ENCODE measurements at regions not wholly inside any gene's neighbourhood (a gene's known extent, or its start where the extent isn't known, plus 50 kb on each side); places are given as distances from the start of the nearest gene placed in this dataset.

GRCh38 chr10:43749145-43749576 is 100.5 kb upstream of the ZNF32 start:
- no peak for TF ChIP-seq EZH2phosphoT487 (IDR thresholded peaks at IDR 0.05; ENCODE audit: borderline replicate concordance)
- no peak for TF ChIP-seq CTCF (conservative IDR thresholded peaks at IDR 0.05; ENCODE audit: low read length)
- Histone ChIP-seq H2AFZ (ENCODE audit: low read length) (no peak overlapping the region), H3K4me2 (ENCODE audit: low read depth, low read length, poor library complexity, severe bottlenecking) (no peak overlapping the region), H3K4me3 (ENCODE audit: low read length, poor library complexity, severe bottlenecking) (no peak overlapping the region), H3K9me3 (ENCODE audit: insufficient read depth, low read depth, low read length) (no peaks in the 10 kb centered on the region), H3K79me2 (ENCODE audit: insufficient read depth, low read length) (no peaks in the 10 kb centered on the region), H3K9ac (ENCODE audit: low read depth, low read length, poor library complexity, severe bottlenecking) (no peak overlapping the region), H3K27me3 (ENCODE audit: insufficient read depth, low read length, poor library complexity, severe bottlenecking) (no peaks in the 10 kb centered on the region), H3K9me2 (replicated peaks; ENCODE audit: low read depth, low read length) (no peaks in the 10 kb centered on the region), H3K36me3 (ENCODE audit: insufficient read depth, low read length) (no peaks in the 10 kb centered on the region), H3F3A (ENCODE audit: low read depth) (no peaks in the 10 kb centered on the region), H4K20me1 (ENCODE audit: insufficient read depth, low read length, poor library complexity, severe bottlenecking) (no peaks in the 10 kb centered on the region), H3K4me1 (ENCODE audit: insufficient read depth, low read length, poor library complexity, severe bottlenecking) (peaks cover 14% of the 10 kb centered on the region)

GRCh38 chr10:43748560-43748959 is 99.9 kb upstream of the ZNF32 start:
- Histone ChIP-seq H3K9ac (ENCODE audit: low read depth, low read length, poor library complexity, severe bottlenecking) (no peak overlapping the region), H2AFZ (ENCODE audit: low read length) (no peak overlapping the region), H3K9me3 (ENCODE audit: insufficient read depth, low read depth, low read length) (no peaks in the 10 kb centered on the region), H4K20me1 (ENCODE audit: insufficient read depth, low read length, poor library complexity, severe bottlenecking) (no peaks in the 10 kb centered on the region), H3K9me2 (replicated peaks; ENCODE audit: low read depth, low read length) (no peaks in the 10 kb centered on the region), H3K79me2 (ENCODE audit: insufficient read depth, low read length) (no peaks in the 10 kb centered on the region), H3K4me2 (ENCODE audit: low read depth, low read length, poor library complexity, severe bottlenecking) (no peak overlapping the region), H3K4me3 (ENCODE audit: low read length, poor library complexity, severe bottlenecking) (no peak overlapping the region), H3F3A (ENCODE audit: low read depth) (no peaks in the 10 kb centered on the region), H3K27me3 (ENCODE audit: insufficient read depth, low read length, poor library complexity, severe bottlenecking) (no peaks in the 10 kb centered on the region), H3K4me1 (ENCODE audit: insufficient read depth, low read length, poor library complexity, severe bottlenecking) (peaks cover 16% of the 10 kb centered on the region), H3K36me3 (ENCODE audit: insufficient read depth, low read length) (no peaks in the 10 kb centered on the region)
- no peak for TF ChIP-seq CTCF (conservative IDR thresholded peaks at IDR 0.05; ENCODE audit: low read length)
- TF ChIP-seq EZH2phosphoT487 (IDR thresholded peaks at IDR 0.05; ENCODE audit: borderline replicate concordance): no peak

- Histone ChIP-seq H3K27me3 (ENCODE audit: insufficient read depth, low read length, poor library complexity, severe bottlenecking) (no peaks in the 10 kb centered on the region), H3K9me2 (replicated peaks; ENCODE audit: low read depth, low read length) (no peaks in the 10 kb centered on the region), H3K4me3 (ENCODE audit: low read length, poor library complexity, severe bottlenecking) (no peak overlapping the region), H3K79me2 (ENCODE audit: insufficient read depth, low read length) (no peaks in the 10 kb centered on the region), H3K9ac (ENCODE audit: low read depth, low read length, poor library complexity, severe bottlenecking) (no peak overlapping the region), H3K4me1 (ENCODE audit: insufficient read depth, low read length, poor library complexity, severe bottlenecking) (peaks cover 30% of the 10 kb centered on the region), H4K20me1 (ENCODE audit: insufficient read depth, low read length, poor library complexity, severe bottlenecking) (no peaks in the 10 kb centered on the region), H3F3A (ENCODE audit: low read depth) (no peaks in the 10 kb centered on the region), H3K9me3 (ENCODE audit: insufficient read depth, low read depth, low read length) (no peaks in the 10 kb centered on the region), H3K36me3 (ENCODE audit: insufficient read depth, low read length) (no peaks in the 10 kb centered on the region), H2AFZ (ENCODE audit: low read length) (no peak overlapping the region), H3K4me2 (ENCODE audit: low read depth, low read length, poor library complexity, severe bottlenecking) (no peak overlapping the region)
- TF ChIP-seq EZH2phosphoT487 (IDR thresholded peaks at IDR 0.05; ENCODE audit: borderline replicate concordance): no peak
- no peak; the same call in 1 of the 2 replicates for TF ChIP-seq CTCF (conservative IDR thresholded peaks at IDR 0.05; ENCODE audit: low read length)
Observed at GRCh38 chr10:43746906-43747305, 98.2 kb upstream of the ZNF32 start.
